ENCODE measurements at regions not wholly inside any gene's neighbourhood (a gene's known extent, or its start where the extent isn't known, plus 50 kb on each side); places are given as distances from the start of the nearest gene placed in this dataset.

GRCh38 chr6:4313044-4313686 lies 177.8 kb upstream of the ECI2 start:
- no peak for DNase-seq

GRCh38 chr6:4311976-4312860 lies 176.8 kb upstream of the ECI2 start:
- DNase-seq, result no peak

GRCh38 chr6:4309540-4309939 lies 174.2 kb upstream of the ECI2 start:
- DNase-seq, result no peak

GRCh38 chr6:4308364-4308763 lies 173.0 kb upstream of the ECI2 start:
- no peak for DNase-seq

- no peak for DNase-seq
Observed at GRCh38 chr6:4304927-4305455, 169.6 kb upstream of the ECI2 start.

- no peak for DNase-seq
Observed at GRCh38 chr6:4303638-4304037, 168.3 kb upstream of the ECI2 start.

- DNase-seq, result no peak
Observed at GRCh38 chr6:4302524-4302923, 167.1 kb upstream of the ECI2 start.

GRCh38 chr6:4301871-4302270 lies 166.5 kb upstream of the ECI2 start:
- no peak for DNase-seq

- no peak for DNase-seq
Observed at GRCh38 chr6:4300917-4301316, 165.5 kb upstream of the ECI2 start.

- no peak for DNase-seq
Observed at GRCh38 chr6:4299476-4299875, 164.1 kb upstream of the ECI2 start.

GRCh38 chr6:4297348-4297747 lies 162.0 kb upstream of the ECI2 start:
- DNase-seq, result no peak

- no peak for DNase-seq
Observed at GRCh38 chr6:4296552-4296951, 161.2 kb upstream of the ECI2 start.

- DNase-seq, result no peak
Observed at GRCh38 chr6:4295783-4296155, 160.4 kb upstream of the ECI2 start.

- DNase-seq, result no peak
Observed at GRCh38 chr6:4295058-4295782, 159.8 kb upstream of the ECI2 start.

- no peak for DNase-seq
Observed at GRCh38 chr6:4294636-4295035, 159.3 kb upstream of the ECI2 start.

- no peak for DNase-seq
Observed at GRCh38 chr6:4291453-4292403, 156.4 kb upstream of the ECI2 start.

GRCh38 chr6:4289770-4290320 lies 154.5 kb upstream of the ECI2 start:
- no peak for DNase-seq

GRCh38 chr6:4287811-4288244 lies 152.5 kb upstream of the ECI2 start:
- DNase-seq, result no peak

GRCh38 chr6:4287372-4287771 lies 152.0 kb upstream of the ECI2 start:
- DNase-seq, result no peak

GRCh38 chr6:4282926-4283325 lies 147.6 kb upstream of the ECI2 start:
- no peak for DNase-seq

- peak; percentile 91 for DNase-seq
Observed at GRCh38 chr6:4281341-4282293, 146.2 kb upstream of the ECI2 start.

Measured in NCI-H2171 treated with DMSO at 0.1 percent for 48 hours (cell line).